NCI-H1417 (cell line): ENCODE measurements at regions not wholly inside any gene's neighbourhood (a gene's known extent, or its start where the extent isn't known, plus 50 kb on each side); places are given as distances from the start of the nearest gene placed in this dataset.
A peak's percentile ranks its signal among the peaks of the same experiment; 100 is the strongest.

Source experiments
- DNase-seq, 3 experiments: peaks; one replicate each; lab custom pipeline; 2025; lab: John Stamatoyannopoulos, UW

DNA sequence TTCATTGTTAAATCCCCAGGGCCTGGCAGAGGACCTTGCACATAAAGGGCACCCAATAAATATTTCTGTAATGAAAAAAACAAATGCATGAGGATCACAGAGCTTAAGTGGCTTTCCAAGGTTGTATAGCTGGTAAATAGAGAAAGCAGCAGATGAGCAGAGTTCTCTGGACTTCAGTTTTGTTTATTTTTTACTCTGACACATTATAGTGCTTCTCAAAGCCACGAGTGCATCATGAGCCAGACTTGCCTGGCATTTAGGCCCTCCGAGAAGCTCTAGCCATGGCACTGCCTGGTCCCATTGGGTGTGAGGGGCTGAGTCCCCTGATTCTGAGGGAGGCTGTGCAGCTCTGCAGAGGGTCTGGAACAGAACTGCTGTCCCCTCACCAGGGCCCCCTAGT lies 87.2 kb upstream of the ZNF32 start:
- DNase-seq = no peak

GRCh38 chr10:43734716-43735115 lies 86.0 kb upstream of the ZNF32 start:
- DNase-seq = no peak

GRCh38 chr10:43731486-43731885 lies 82.8 kb upstream of the ZNF32 start:
- no peak for DNase-seq

- DNase-seq = no peak
These were observed 79.7 kb upstream of the ZNF32 start for GRCh38 chr10:43728425-43728824.

DNA sequence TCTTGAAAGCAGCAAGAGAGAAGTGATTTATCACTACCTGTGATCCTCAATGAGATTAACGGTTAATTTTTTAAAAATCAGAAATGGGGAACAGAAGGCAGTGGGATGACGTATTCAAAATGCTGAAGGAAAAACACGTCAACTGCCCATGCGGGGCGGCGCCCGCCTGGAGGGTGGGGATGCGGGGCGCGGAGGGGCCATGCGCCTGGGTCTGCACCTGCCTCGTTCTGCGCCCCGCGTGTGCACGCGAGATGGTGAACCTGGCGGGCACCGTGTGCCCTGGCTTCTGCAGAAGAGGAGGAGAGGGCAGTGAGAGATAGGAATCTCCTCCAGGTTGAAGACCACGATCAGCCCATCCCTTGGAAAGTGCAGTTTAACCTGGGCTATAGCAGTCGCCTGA lies 79.3 kb upstream of the ZNF32 start:
- DNase-seq = no peak

- peak in 1 of 3 experiments; percentile 8 for DNase-seq
These were observed 66.7 kb upstream of the ZNF32 start for GRCh38 chr10:43715334-43715733.

DNA sequence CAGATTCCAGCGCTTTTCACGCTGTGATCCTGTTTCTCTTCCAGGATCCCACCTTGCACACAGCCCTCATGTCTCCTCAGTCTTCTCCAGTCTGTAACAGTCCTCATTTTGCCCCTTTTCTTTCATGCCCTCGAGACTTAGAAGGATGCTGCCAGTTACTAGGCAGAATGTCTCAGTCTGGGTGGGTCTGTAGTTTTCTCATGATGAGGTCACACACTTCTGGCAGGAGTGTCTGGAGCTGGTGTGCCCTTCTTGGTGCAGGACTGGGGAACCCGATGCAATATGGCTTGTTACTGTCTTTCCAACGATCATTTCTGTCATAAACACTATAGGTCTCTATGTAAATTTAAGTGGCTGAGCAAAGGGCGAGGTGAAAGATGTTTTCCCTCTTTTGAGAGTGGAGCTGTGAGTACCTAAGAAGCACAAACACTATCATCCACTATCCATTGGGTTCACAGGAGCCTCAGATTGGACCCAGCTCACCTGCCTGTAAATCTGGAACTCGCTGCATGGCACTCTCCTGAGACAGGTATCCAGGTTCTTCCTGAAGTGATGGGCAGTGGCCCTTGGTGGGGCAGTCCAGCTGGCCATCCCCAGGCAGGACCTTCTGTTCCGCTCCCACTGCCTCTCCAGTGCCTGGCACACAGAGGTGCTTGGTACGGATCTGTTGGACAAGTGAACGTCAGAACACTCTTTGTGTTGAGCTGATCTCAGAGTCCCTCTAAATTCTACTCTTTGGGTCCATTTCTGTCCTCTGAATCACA lies 64.3 kb upstream of the ZNF32 start:
- DNase-seq = no peak

GRCh38 chr10:43710772-43711471 lies 62.2 kb upstream of the ZNF32 start:
- DNase-seq = no peak

- peak in 1 of 3 experiments; percentile 1 for DNase-seq
These were observed 59.6 kb upstream of the ZNF32 start for GRCh38 chr10:43708262-43708661.

DNA sequence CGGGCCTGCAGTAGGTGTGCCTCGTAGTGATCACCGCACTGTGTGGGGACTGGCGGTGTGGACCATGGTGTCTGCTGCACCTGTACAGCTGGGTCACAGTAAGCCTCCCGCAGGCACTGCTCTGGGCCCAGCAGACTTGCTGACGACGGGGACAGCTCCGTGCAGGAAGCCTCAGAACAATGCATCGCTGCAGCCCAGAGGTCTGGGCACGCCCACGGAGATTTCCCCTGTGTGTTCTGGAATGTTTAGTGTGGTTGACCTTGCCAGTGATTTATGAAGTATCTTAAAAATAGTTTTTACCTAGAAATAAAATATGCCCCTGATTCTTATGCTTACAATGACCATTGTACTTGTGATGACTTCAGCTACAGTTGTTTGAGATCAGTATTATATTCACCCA lies 59.1 kb upstream of the ZNF32 start:
- DNase-seq = no peak

- no peak for DNase-seq
These were observed 57.5 kb upstream of the ZNF32 start for GRCh38 chr10:43706166-43706565.

GRCh38 chr10:43703286-43703685 lies 54.6 kb upstream of the ZNF32 start:
- DNase-seq = no peak

DNA sequence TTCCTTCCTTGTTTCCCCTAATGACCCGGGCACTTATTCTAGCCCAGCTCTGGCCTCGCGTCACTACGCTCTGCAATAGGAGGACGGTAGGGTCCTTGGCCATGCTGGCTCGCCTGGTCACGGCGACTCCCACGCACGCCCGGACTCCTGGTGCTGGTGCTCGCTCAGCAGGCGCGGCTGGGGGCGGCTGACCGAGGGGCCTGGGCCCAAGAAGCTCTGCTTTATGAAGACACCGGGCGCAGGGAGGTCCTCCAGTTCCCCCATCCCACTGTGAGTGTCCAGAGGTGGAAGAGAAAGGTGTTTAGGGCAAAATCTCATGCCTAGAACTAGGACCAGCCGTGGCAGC lies 54.2 kb upstream of the ZNF32 start:
- DNase-seq = no peak

GRCh38 chr10:43702213-43702935 lies 53.7 kb upstream of the ZNF32 start:
- DNase-seq = no peak

DNA sequence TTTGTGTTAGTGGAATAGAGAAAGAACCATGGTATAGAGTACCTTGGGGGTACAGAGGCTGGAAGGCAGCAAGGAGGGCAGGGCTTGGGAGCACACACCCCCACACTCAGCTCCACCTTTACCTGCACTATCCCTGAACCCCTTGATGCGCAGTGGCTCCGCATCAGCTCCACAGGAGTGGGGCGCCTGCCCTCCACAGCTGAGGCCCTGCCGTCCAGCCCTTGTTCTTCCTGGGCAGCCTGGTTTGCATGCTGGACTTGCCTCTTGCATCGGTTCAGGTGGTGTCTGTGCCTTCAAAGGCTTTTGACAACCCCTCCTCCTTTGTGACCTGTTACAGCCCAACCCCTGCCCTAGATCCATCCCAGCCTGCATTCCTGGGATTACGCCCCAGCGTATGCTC lies 52.6 kb upstream of the ZNF32 start:
- DNase-seq = no peak

DNA sequence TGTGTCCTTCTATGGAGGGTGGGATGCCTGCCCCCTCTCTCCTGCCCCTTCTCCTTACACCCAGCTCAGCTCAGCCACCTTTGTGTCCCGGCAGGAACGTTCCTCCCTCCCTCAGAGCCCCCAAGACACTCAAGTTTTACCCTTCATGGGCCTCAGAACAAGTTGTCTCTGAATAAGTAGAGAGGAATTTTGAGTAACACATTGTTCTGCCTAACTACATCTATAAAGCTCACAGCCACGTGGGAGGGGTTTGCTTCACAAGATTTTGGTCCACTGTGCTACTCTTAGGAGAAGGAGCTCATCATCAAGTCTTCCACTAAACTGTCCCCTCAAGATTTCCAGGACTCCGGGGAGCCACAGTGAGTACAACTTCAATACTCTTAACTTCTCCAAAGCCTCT lies 51.6 kb upstream of the ZNF32 start:
- DNase-seq = no peak

DNA sequence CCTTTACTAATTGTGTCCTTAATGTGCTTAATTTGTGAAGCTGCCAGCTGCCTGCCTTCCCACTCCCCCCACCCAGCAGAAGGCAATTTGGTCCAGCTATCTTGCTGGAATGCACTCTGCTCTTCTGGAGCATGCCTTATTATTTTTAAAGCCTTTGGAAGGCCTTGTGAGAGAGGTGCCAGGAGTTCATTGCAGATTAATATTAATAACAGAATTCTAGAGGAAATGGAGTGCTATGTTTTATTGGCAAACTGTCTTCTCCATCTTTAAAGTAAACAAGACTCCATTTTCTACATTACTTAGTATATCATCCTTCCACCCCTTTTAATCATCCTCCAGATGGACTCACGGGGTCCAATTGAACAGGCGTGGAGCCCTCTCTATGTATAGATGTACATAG lies 50.8 kb upstream of the ZNF32 start:
- DNase-seq = no peak
